HFFc6 (cell line): ENCODE measurements at regions not wholly inside any gene's neighbourhood (a gene's known extent, or its start where the extent isn't known, plus 50 kb on each side); places are given as distances from the start of the nearest gene placed in this dataset.

Experiments used
- DNase-seq: peaks from one replicate; pipeline ENCODE4 v3.0.0-alpha.2; 2018
- H3K27ac Mint-ChIP-seq: 2 replicates; pipeline ENCODE4 v1.8.0; 2020; ENCODE audit warnings: mild to moderate bottlenecking, mixed read lengths
- H3K27me3 Mint-ChIP-seq: 2 replicates; pipeline ENCODE4 v1.8.0; 2021; ENCODE audit warnings: mild to moderate bottlenecking, moderate library complexity, mixed read lengths; ENCODE audit not compliant: insufficient read depth
- H3K36me3 Mint-ChIP-seq: 2 replicates; pipeline ENCODE4 v1.8.0; 2021; ENCODE audit warnings: low read depth, mixed read lengths
- H3K4me1 Mint-ChIP-seq: 2 replicates; pipeline ENCODE4 v1.8.0; 2020; ENCODE audit warnings: low read depth, mixed read lengths
- H3K4me3 Mint-ChIP-seq: 2 replicates; pipeline ENCODE4 v1.8.0; 2020; ENCODE audit warnings: mild to moderate bottlenecking, moderate library complexity, mixed read lengths
- H3K9me3 Mint-ChIP-seq: 2 replicates; pipeline ENCODE4 v1.8.0; 2020; ENCODE audit warnings: mild to moderate bottlenecking, mixed read lengths
- TF ChIP-seq, protein P1 (sequence below): fragments of 200-600 bp; sonication (generic); IDR thresholded peaks from 2 replicates; pipeline ENCODE4 v1.5.0; 2021; ENCODE audit warnings: antibody characterized with exemption, mild to moderate bottlenecking

DNA sequence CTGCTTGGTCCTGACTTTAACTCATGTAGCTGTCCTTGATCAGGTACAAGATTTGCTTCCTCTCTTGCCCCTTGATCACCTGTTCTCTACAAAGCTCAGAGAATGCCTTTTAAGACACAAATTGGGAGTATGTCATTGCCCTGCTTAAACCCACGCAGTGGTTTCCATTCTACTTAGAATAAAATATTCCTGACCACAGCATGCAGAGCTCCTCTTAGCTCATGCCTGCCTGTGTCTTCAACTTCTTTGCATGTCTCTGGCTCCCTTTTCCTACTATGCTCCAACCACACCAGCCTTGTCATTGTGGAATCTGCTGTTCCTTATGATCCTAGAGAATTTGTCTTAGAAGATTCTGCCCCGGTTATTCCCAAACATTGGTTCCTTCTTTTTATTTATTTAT is 393.1 kb downstream of the RRAGC start:
- Mint-ChIP-seq H3K4me3 (no peak overlapping the region), H3K27ac (no peak overlapping the region), H3K36me3 (no peaks in the 10 kb centered on the region), H3K4me1 (no peaks in the 10 kb centered on the region), H3K9me3 (peaks cover 28% of the 10 kb centered on the region), H3K27me3 (no peaks in the 10 kb centered on the region)
- DNase-seq, result no peak
- TF ChIP-seq, protein P1, sequence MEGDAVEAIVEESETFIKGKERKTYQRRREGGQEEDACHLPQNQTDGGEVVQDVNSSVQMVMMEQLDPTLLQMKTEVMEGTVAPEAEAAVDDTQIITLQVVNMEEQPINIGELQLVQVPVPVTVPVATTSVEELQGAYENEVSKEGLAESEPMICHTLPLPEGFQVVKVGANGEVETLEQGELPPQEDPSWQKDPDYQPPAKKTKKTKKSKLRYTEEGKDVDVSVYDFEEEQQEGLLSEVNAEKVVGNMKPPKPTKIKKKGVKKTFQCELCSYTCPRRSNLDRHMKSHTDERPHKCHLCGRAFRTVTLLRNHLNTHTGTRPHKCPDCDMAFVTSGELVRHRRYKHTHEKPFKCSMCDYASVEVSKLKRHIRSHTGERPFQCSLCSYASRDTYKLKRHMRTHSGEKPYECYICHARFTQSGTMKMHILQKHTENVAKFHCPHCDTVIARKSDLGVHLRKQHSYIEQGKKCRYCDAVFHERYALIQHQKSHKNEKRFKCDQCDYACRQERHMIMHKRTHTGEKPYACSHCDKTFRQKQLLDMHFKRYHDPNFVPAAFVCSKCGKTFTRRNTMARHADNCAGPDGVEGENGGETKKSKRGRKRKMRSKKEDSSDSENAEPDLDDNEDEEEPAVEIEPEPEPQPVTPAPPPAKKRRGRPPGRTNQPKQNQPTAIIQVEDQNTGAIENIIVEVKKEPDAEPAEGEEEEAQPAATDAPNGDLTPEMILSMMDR, result no peak

DNA sequence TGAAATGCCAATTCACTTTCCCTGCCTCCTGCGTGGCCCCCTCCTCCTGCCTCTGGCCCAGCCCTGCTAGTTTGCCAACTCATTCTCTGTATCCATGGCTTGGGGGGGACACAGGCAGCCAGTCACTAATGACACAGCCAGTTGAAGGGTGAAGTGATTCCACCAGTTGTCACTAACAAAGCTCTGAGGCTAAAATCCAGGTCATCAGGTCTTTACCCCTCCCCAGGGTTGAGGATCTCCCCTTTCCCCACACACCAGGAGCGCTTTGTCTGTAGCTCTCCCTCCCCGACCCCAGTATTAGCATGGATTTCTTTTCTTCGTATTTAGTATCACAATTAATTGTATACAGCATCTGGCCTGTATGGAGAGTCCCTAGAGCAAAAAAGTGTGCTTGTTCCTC is 394.1 kb downstream of the RRAGC start:
- Mint-ChIP-seq H3K27ac (no peak overlapping the region), H3K4me3 (no peak overlapping the region), H3K9me3 (peaks cover 24% of the 10 kb centered on the region), H3K36me3 (no peaks in the 10 kb centered on the region), H3K27me3 (no peaks in the 10 kb centered on the region), H3K4me1 (no peaks in the 10 kb centered on the region)
- DNase-seq, result no peak
- TF ChIP-seq, protein P1, result no peak

DNA sequence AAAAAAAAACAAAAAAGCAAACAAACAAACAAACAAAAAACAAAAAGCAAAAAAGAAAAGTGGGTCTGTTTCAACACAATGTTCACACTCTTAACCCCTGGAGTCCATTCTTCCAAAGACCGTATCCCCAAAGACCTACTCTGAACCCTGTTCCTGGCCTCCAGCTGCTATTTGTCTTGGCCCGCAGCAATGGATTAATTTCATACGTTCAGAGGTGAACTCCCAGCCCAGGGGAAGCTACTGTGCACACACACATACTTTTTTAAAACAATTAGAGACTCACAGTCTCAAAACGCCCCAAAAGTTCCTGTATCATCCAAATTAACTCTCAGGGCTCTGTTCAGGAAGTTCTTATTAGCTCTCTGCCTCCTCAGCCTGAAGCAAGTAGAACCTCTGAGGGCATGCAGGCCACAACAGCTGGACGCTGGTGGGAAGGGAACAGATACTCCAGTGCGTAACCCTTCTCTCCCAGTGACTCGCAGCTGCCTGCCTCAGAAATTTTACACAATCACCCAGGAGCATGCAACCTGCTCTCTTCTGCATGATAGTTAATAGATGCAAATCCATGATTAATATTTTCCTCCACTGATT is 395.4 kb downstream of the RRAGC start:
- H3K9me3 Mint-ChIP-seq, result peaks cover 29% of the 10 kb centered on the region
- H3K27ac Mint-ChIP-seq, result no peak overlapping the region
- H3K4me3 Mint-ChIP-seq, result no peak overlapping the region
- no peak for DNase-seq
- no peaks in the 10 kb centered on the region for H3K4me1 Mint-ChIP-seq
- H3K27me3 Mint-ChIP-seq, result no peaks in the 10 kb centered on the region; the same call in 1 of the 2 replicates
- TF ChIP-seq, protein P1, result no peak
- no peaks in the 10 kb centered on the region for H3K36me3 Mint-ChIP-seq

DNA sequence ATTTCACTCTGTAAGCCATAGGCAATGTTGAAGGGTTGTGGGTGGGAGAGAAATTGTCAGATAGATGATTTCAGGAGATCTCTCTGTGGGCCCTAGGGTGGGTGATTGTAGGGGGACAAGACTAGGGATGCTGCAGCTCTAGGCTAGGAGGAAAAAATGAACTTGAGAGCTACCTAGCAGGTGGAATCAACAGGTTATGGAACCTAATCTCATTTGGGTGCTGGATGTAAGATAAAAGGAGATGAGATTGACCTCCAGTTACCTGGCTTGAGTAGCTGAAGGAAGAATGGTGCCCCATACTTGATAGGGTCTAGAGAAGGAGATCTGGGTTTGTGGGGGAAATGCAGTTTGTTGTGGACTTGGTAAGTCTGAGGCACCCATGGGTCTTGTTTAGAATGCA is 396.5 kb downstream of the RRAGC start:
- Mint-ChIP-seq H3K36me3 (no peaks in the 10 kb centered on the region), H3K27me3 (no peaks in the 10 kb centered on the region; the same call in 1 of the 2 replicates), H3K27ac (no peak overlapping the region), H3K4me1 (no peaks in the 10 kb centered on the region), H3K4me3 (no peak overlapping the region), H3K9me3 (peaks cover 24% of the 10 kb centered on the region)
- TF ChIP-seq, protein P1, result no peak
- DNase-seq, result no peak

DNA sequence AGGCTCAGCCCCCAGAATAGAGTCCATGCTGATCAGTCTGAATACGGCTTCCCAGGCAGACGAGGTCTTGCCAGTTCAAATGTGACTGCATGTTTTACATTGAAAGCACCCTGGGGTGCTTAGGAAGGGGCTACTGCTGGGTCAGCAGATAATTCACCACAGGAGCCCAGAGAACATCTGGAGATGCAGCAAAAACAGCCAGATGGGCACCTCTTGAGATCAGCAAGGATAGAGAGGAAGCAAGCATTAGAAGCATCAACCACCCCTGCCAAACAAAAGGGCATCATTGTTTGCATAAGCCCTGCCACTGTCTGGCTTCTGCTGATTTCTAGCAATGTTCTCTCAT is 403.1 kb downstream of the RRAGC start:
- Mint-ChIP-seq H3K4me1 (no peaks in the 10 kb centered on the region), H3K27me3 (peaks cover 4% of the 10 kb centered on the region; the same call in 1 of the 2 replicates), H3K9me3 (peaks cover 46% of the 10 kb centered on the region), H3K36me3 (peaks cover 5% of the 10 kb centered on the region; the same call in 1 of the 2 replicates), H3K27ac (no peak overlapping the region), H3K4me3 (no peak overlapping the region)
- TF ChIP-seq, protein P1, result no peak
- no peak for DNase-seq
